Stomach (tissue), 8 donors: ENCODE measurements at regions not wholly inside any gene's neighbourhood (a gene's known extent, or its start where the extent isn't known, plus 50 kb on each side); places are given as distances from the start of the nearest gene placed in this dataset.
A peak's percentile ranks its signal among the peaks of the same experiment; 100 is the strongest.
"Not testable (repeated sequence)": the region's sequence is repeated elsewhere in the genome, so short reads cannot be mapped to it uniquely, and the experiment has no call there.

Experiments
- DNase-seq, 2 donors: peaks; one replicate each; pipeline versions ENCODE4 v3.0.0 to v3.0.0-alpha.2; 2013 to 2019
- H3K27ac ChIP-seq, 5 donors: fragments of 200-600 bp in 4 of 5; sonication (generic) in 4 of 5; one replicate each; pipeline ENCODE4 v1.5.1; 2013 to 2019; ENCODE audit warnings: mild to moderate bottlenecking in 1 of 5, moderate library complexity in 1 of 5
- H3K27me3 ChIP-seq, 3 donors: fragments of 200-600 bp; sonication (generic); one replicate each; pipeline ENCODE4 v1.5.1; 2017 to 2019; ENCODE audit warnings: mixed run types in 1 of 3
- H3K36me3 ChIP-seq, 4 donors: fragments of 200-600 bp; sonication (generic); 1 replicate in 3 of 4; 2 replicates in 1 of 4; pipeline ENCODE4 v1.5.1; 2016 to 2019
- H3K4me1 ChIP-seq, 4 donors: fragments of 200-600 bp; sonication (generic); one replicate each; pipeline ENCODE4 v1.5.1; 2016 to 2019
- H3K4me3 ChIP-seq, 4 donors: fragments of 200-600 bp; sonication (generic) in 3 of 4; one replicate each; pipeline ENCODE4 v1.5.1; 2016 to 2019; ENCODE audit warnings: mild to moderate bottlenecking in 1 of 4
- H3K9me3 ChIP-seq, 4 donors: fragments of 200-600 bp; sonication (generic); one replicate each; pipeline ENCODE4 v1.5.1; 2016 to 2019
- EP300 ChIP-seq: sonication (generic); formaldehyde crosslinking; IDR thresholded peaks from one replicate; pipeline ENCODE4 v1.6.1; 2017; ENCODE audit warnings: antibody characterized with exemption
- POLR2A ChIP-seq, 4 donors: fragments of 450-650 bp; IDR thresholded peaks; one replicate each; pipeline ENCODE4 v1.6.1; 2016; ENCODE audit warnings: antibody characterized with exemption in 4 of 4, control low read depth in 2 of 4, mild to moderate bottlenecking in 1 of 4, moderate library complexity in 1 of 4
- POLR2AphosphoS5 ChIP-seq, 3 donors: sonication (generic); formaldehyde crosslinking; IDR thresholded peaks; one replicate each; pipeline ENCODE4 v1.6.1; 2016; ENCODE audit warnings: antibody characterized with exemption in 3 of 3
- WGBS, 5 donors: extraction: QIAGEN DNeasy Blood & Tissue Kit in 3 of 5; methylation state at CpG; one replicate each; pipeline versions ENCODE4 v1.1.5 to v1.1.7; 2013 to 2018; 5-methylcytosine and 5-hydroxymethylcytosine counted together
- intact Hi-C: fragments of 100-400 bp; cut with DNase I; formaldehyde crosslinking; loops from one replicate; pipeline ENCODE4 v1.15.1; 2023; ENCODE audit warnings: low total_unique reads
- TF ChIP-seq, protein P1 (sequence below), 7 experiments: fragments of 450-650 bp in 4 of 7; fragments of 200-600 bp in 3 of 7; sonication (generic) in 3 of 7; IDR thresholded peaks; one replicate each; pipeline ENCODE4 v1.5.1; 2016 to 2019; ENCODE audit warnings: antibody characterized with exemption in 7 of 7, control low read depth in 2 of 7, mild to moderate bottlenecking in 1 of 7
- donor health status: healthy with polysubstance abuse.
- donor health status: Bipolar disorder and iron deficiency.
- donor health status: healthy.

DNA sequence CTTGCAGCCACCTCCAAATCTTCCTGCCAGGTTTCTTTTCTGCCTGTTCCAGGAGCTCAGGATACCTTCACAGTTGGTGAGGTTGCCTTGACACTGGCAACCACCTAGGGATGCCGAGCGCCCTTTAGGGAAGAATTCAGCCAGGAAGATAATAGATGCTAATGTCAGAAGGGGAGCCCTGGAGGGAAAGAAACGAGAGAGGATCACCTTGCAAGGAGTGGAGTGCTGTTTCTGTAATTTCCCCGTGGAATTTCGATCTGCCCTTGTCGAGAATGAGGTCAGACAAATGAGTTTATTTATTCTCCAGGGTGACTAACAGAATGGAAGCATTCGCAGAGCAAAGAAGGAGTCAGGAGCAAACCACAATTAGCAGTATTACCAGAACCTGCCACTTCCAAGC is 315.8 kb upstream of the KAZN start:
- H3K27me3 ChIP-seq, result no peaks in the 10 kb centered on the region
- no peaks in the 10 kb centered on the region for H3K9me3 ChIP-seq
- no peaks in the 10 kb centered on the region for H3K36me3 ChIP-seq
- no peak overlapping the region for H3K27ac ChIP-seq
- no peak for DNase-seq
- 34 to 44% (median 36%) methylated on average over 7 of the region's 7 CpGs for WGBS, 5 donors
- TF ChIP-seq, protein P1, sequence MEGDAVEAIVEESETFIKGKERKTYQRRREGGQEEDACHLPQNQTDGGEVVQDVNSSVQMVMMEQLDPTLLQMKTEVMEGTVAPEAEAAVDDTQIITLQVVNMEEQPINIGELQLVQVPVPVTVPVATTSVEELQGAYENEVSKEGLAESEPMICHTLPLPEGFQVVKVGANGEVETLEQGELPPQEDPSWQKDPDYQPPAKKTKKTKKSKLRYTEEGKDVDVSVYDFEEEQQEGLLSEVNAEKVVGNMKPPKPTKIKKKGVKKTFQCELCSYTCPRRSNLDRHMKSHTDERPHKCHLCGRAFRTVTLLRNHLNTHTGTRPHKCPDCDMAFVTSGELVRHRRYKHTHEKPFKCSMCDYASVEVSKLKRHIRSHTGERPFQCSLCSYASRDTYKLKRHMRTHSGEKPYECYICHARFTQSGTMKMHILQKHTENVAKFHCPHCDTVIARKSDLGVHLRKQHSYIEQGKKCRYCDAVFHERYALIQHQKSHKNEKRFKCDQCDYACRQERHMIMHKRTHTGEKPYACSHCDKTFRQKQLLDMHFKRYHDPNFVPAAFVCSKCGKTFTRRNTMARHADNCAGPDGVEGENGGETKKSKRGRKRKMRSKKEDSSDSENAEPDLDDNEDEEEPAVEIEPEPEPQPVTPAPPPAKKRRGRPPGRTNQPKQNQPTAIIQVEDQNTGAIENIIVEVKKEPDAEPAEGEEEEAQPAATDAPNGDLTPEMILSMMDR (IDR thresholded peaks at IDR 0.05), result no peak
- TF ChIP-seq POLR2AphosphoS5 (IDR thresholded peaks at IDR 0.05), result no peak
- H3K4me3 ChIP-seq, result no peak overlapping the region
- H3K4me1 ChIP-seq, result peaks cover 0 to 3% (median 0%) of the 10 kb centered on the region in 4 donors
- intact Hi-C loops, result no loop called here

DNA sequence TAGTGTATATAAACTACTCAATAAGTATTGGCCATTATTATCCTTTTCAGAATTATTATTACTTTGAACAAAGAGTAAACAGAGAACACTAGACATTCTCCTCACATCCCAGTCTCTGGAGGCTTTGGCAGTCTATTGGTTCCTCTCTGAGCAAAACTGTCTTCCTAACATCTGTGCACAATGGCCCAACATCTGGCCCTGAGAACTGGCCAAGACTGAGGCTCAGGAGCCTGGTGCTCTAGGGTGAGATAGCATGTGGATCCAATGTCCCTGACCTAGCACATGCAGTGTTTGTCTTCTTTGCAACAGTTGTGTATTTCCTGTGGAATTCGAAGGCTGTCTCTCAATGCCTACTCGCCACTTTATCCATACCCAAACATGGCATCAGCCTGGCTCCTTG is 313.2 kb upstream of the KAZN start:
- DNase-seq, result no peak
- H3K4me1 ChIP-seq, result peaks cover 0 to 3% (median 0%) of the 10 kb centered on the region in 4 donors
- H3K27ac ChIP-seq, result no peak overlapping the region
- no peak for TF ChIP-seq POLR2AphosphoS5 (IDR thresholded peaks at IDR 0.05)
- H3K27me3 ChIP-seq, result no peaks in the 10 kb centered on the region
- no peaks in the 10 kb centered on the region for H3K36me3 ChIP-seq
- no peaks in the 10 kb centered on the region for H3K9me3 ChIP-seq
- H3K4me3 ChIP-seq, result no peak overlapping the region
- intact Hi-C loops, result no loop called here
- WGBS, 5 donors, result 83 to 96% (median 88%) methylated on average over 2 of the region's 2 CpGs

DNA sequence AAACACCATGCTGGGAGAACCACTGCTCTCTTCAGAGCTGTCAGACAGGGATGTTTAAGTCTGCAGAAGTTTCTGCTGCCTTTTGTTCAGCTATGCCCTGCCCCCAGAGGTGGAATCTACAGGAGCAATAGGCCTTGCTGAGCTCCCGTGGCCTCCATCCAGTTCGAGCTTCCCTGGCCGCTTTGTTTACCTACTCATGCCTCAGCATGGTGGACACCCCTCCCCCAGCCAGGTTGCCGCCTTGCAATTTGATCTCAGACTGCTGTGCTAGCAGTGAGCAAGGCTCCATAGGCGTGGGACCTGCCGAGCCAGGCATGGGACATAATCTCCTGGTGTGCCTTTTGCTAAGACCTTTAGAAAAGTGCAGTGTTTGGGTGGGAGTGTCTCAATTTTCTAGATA is 307.3 kb upstream of the KAZN start:
- 28 to 66% (median 39%) methylated on average over 6 of the region's 6 CpGs for WGBS, 5 donors
- peak in 1 of 2 donors; percentile 19 for DNase-seq
- intact Hi-C loops, result not testable (repeated sequence)

DNA sequence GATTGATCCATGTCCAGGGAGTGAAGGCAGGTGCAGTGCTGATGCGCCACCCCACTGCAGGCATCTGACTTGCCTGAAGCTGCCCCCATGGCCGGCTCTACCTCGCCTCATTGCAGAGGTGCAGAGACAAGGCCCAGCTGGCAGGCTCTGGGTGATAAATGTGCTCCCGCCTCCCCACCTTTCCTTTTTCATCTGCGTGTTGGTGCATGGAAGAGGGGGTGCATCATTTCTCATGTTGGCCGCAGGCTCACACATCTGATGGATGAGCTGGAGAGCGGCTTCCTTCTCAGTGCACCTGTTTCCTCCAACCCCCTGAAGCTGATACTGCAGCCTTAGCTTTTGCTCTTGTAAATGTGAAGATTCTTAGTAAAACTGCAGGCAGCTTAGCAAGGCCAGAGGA is 306.0 kb upstream of the KAZN start:
- 72 to 91% (median 89%) methylated on average over 7 of the region's 7 CpGs for WGBS, 5 donors
- H3K9me3 ChIP-seq, result no peaks in the 10 kb centered on the region
- no peaks in the 10 kb centered on the region for H3K4me1 ChIP-seq
- no peak for TF ChIP-seq POLR2A (IDR thresholded peaks at IDR 0.05)
- no peak for TF ChIP-seq EP300
- TF ChIP-seq, protein P1 (IDR thresholded peaks at IDR 0.05), result no peak
- no peak for TF ChIP-seq POLR2AphosphoS5 (IDR thresholded peaks at IDR 0.05)
- no peaks in the 10 kb centered on the region for H3K36me3 ChIP-seq
- no peak overlapping the region for H3K4me3 ChIP-seq
- H3K27me3 ChIP-seq, result peaks cover 0 to 8% (median 0%) of the 10 kb centered on the region in 3 donors
- no peak overlapping the region for H3K27ac ChIP-seq
- DNase-seq, result no peak
- intact Hi-C loops, result no loop called here

More for the DNA sequence above, 307.3 kb upstream of the KAZN start:
- H3K9me3 ChIP-seq, H3K4me3 ChIP-seq, H3K27ac ChIP-seq, H3K27me3 ChIP-seq, H3K36me3 ChIP-seq, H3K4me1 ChIP-seq: not testable (repeated sequence)

DNA sequence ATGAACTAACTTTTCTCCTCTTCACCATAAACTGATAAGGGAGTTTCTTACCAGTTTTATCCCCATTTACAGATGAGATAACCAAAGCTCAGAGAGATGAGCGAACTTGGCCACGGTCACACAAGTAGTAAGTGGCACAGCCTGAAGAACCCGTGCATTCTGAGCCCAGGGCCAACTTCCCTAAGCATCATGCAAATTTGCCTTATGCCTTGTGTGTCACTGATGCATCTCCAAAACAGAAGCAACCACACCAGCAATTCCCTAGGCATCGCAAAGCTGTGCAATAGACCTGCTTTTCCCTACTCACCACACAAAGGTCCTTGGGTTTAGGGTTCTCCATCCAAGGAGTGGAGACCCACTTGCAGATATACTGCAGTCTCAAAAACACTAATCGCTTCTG is 304.5 kb upstream of the KAZN start:
- WGBS, 5 donors, result 89 to 94% (median 93%) methylated on average over 5 of the region's 5 CpGs
- no peak overlapping the region for H3K27ac ChIP-seq
- intact Hi-C loops, result no loop called here
- H3K4me3 ChIP-seq, result no peak overlapping the region
- TF ChIP-seq POLR2AphosphoS5 (IDR thresholded peaks at IDR 0.05), result no peak
- TF ChIP-seq, protein P1 (IDR thresholded peaks at IDR 0.05), result no peak
- TF ChIP-seq POLR2A (IDR thresholded peaks at IDR 0.05), result no peak
- H3K27me3 ChIP-seq, result peaks cover 0 to 8% (median 0%) of the 10 kb centered on the region in 3 donors
- DNase-seq, result no peak
- no peaks in the 10 kb centered on the region for H3K4me1 ChIP-seq
- no peaks in the 10 kb centered on the region for H3K9me3 ChIP-seq
- H3K36me3 ChIP-seq, result no peaks in the 10 kb centered on the region
